HFFc6 (cell line): ENCODE measurements at regions not wholly inside any gene's neighbourhood (a gene's known extent, or its start where the extent isn't known, plus 50 kb on each side); places are given as distances from the start of the nearest gene placed in this dataset.
A peak's percentile ranks its signal among the peaks of the same experiment; 100 is the strongest.

Experiments used
- DNase-seq: peaks from one replicate; pipeline ENCODE4 v3.0.0-alpha.2; 2018
- H3K27ac Mint-ChIP-seq: 2 replicates; pipeline ENCODE4 v1.8.0; 2020; ENCODE audit warnings: mild to moderate bottlenecking, mixed read lengths
- H3K27me3 Mint-ChIP-seq: 2 replicates; pipeline ENCODE4 v1.8.0; 2021; ENCODE audit warnings: mild to moderate bottlenecking, moderate library complexity, mixed read lengths; ENCODE audit not compliant: insufficient read depth
- H3K36me3 Mint-ChIP-seq: 2 replicates; pipeline ENCODE4 v1.8.0; 2021; ENCODE audit warnings: low read depth, mixed read lengths
- H3K4me1 Mint-ChIP-seq: 2 replicates; pipeline ENCODE4 v1.8.0; 2020; ENCODE audit warnings: low read depth, mixed read lengths
- H3K4me3 Mint-ChIP-seq: 2 replicates; pipeline ENCODE4 v1.8.0; 2020; ENCODE audit warnings: mild to moderate bottlenecking, moderate library complexity, mixed read lengths
- H3K9me3 Mint-ChIP-seq: 2 replicates; pipeline ENCODE4 v1.8.0; 2020; ENCODE audit warnings: mild to moderate bottlenecking, mixed read lengths
- CTCF ChIP-seq: fragments of 200-600 bp; sonication (generic); IDR thresholded peaks from 2 replicates; pipeline ENCODE4 v1.5.0; 2021; ENCODE audit warnings: antibody characterized with exemption, mild to moderate bottlenecking

- Mint-ChIP-seq H3K36me3 (no peaks in the 10 kb centered on the region), H3K27ac (no peak overlapping the region), H3K4me1 (no peaks in the 10 kb centered on the region), H3K4me3 (no peak overlapping the region), H3K27me3 (peaks cover 10% of the 10 kb centered on the region; the same call in 1 of the 2 replicates), H3K9me3 (no peaks in the 10 kb centered on the region)
- TF ChIP-seq CTCF, result no peak
- no peak for DNase-seq
These were observed 204.5 kb downstream of the SREK1 start for GRCh38 chr5:66348387-66349125.

- no peaks in the 10 kb centered on the region for H3K9me3 Mint-ChIP-seq
- peaks cover 18% of the 10 kb centered on the region for H3K4me1 Mint-ChIP-seq
- H3K4me3 Mint-ChIP-seq, result no peak overlapping the region
- peaks cover 5% of the 10 kb centered on the region; the same call in 1 of the 2 replicates for H3K27me3 Mint-ChIP-seq
- no peak for DNase-seq
- no peak for TF ChIP-seq CTCF
- no peaks in the 10 kb centered on the region for H3K36me3 Mint-ChIP-seq
- no peak overlapping the region for H3K27ac Mint-ChIP-seq
These were observed 207.7 kb downstream of the SREK1 start for GRCh38 chr5:66351813-66352212.

GRCh38 chr5:66353186-66353585, 209.1 kb downstream of the SREK1 start:
- Mint-ChIP-seq H3K36me3 (no peaks in the 10 kb centered on the region), H3K4me3 (no peak overlapping the region), H3K9me3 (no peaks in the 10 kb centered on the region), H3K27ac (no peak overlapping the region), H3K4me1 (peaks cover 22% of the 10 kb centered on the region), H3K27me3 (peaks cover 1% of the 10 kb centered on the region; the same call in 1 of the 2 replicates)
- no peak for DNase-seq
- TF ChIP-seq CTCF, result no peak

- no peak overlapping the region for H3K4me3 Mint-ChIP-seq
- H3K9me3 Mint-ChIP-seq, result no peaks in the 10 kb centered on the region
- TF ChIP-seq CTCF, result no peak
- peaks cover 22% of the 10 kb centered on the region for H3K4me1 Mint-ChIP-seq
- no peaks in the 10 kb centered on the region for H3K36me3 Mint-ChIP-seq
- no peak overlapping the region for H3K27ac Mint-ChIP-seq
- DNase-seq, result no peak
- peaks cover 3% of the 10 kb centered on the region for H3K27me3 Mint-ChIP-seq
These were observed 210.3 kb downstream of the SREK1 start for GRCh38 chr5:66354422-66354821.

- H3K9me3 Mint-ChIP-seq, result no peaks in the 10 kb centered on the region
- H3K4me3 Mint-ChIP-seq, result peak overlapping the region; percentile 33; the same call in 1 of the 2 replicates
- peak; percentile 8 for DNase-seq
- H3K4me1 Mint-ChIP-seq, result peaks cover 22% of the 10 kb centered on the region
- no peak for TF ChIP-seq CTCF
- no peaks in the 10 kb centered on the region for H3K36me3 Mint-ChIP-seq
- H3K27ac Mint-ChIP-seq, result no peak overlapping the region
- H3K27me3 Mint-ChIP-seq, result peaks cover 3% of the 10 kb centered on the region
These were observed 212.0 kb downstream of the SREK1 start for GRCh38 chr5:66356011-66356565.
